ENCODE measurements at regions not wholly inside any gene's neighbourhood (a gene's known extent, or its start where the extent isn't known, plus 50 kb on each side); places are given as distances from the start of the nearest gene placed in this dataset.
"Not testable (repeated sequence)": the region's sequence is repeated elsewhere in the genome, so short reads cannot be mapped to it uniquely, and the experiment has no call there.

DNA sequence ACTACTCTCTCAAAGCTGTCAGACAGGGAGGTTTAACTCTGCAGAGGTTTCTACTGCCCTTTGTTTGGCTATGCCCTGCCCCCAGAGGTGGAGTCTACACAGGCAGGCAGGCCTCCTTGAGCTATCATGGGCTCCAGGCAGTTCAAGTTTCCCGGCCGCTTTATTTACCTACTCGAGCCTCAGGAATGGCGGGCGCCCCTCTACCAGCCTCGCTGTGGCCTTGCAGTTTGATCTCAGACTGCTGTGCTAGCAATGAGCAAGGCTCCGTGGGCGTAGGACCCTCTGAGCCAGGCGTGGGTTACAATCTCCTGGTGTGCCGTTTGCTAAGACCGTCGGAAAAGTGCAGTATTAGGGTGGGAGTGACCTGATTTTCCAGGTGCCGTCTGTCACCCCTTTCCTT, 124.3 kb downstream of the PTCHD1 start:
- not testable (repeated sequence) for DNase-seq (ENCODE audit: low spot score)

DNA sequence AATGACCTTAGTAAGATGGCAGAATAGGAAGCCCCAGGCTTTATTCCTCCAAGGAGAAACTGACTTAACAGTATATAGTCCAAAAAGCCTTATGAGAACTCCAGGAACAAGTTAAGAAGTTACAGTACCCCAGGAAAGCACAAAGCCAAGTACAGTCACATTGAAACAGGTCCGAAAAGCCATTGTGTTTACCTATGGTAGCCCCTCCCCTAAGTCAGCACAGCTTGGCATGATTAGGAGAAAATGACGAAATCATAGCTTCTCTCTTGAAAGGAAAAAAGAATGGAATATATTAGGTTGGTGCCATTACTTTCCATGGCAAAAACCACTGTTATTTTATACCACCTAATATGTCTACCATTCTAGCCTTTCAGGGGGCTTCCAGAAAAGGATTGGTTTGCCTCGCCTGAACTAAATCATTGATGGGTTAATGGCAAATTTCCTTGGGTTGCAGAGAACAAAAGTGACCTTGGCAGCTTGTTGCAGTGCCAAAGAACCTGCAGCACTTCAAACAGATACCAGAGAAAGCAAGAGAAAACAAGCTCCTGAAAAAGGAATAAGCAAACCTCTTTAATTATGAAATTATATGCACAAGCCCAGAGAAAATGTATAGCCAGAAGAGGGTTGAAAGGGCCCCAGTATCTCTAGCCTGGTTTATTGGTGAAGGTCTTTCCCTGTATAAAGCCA, 130.6 kb downstream of the PTCHD1 start:
- DNase-seq (ENCODE audit: low spot score): no peak

DNA sequence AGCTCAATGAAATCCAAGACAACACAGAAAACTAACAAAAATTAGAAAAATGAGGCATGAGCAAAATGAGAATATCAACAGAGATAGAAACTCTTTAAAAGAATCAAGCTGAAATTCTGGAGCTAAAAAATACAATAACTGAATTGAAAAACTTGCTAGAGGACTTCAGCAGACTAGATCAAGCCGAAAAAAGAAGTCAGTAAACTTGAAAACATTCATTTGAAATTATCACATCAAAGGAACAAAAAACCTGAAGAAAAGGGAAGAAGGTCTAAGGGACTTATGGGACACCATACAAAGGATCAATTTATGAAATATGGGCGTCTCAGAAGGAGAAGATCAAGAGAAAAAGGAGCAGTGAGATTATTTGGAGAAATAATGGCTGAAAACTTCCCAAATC, 131.3 kb downstream of the PTCHD1 start:
- DNase-seq (ENCODE audit: low spot score): no peak

DNA sequence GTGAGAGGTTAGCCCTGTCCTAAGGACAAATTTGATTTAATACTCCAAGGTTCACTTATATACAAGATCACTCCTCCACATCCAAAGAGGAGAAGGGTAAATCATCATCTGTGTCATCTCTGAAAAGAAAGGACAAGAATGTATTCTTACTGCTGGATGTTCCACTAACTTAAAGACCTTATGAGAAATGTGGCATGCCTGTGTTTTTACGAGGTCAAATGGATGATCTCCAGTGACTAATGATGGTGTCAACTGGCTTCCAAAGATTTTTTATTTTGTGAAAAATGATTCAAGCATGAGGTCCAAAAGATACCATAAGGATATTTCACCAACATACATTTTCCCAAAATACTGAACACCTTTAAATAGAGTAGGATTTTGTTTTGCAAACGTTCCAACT, 143.4 kb downstream of the PTCHD1 start:
- DNase-seq (ENCODE audit: low spot score): no peak

DNA sequence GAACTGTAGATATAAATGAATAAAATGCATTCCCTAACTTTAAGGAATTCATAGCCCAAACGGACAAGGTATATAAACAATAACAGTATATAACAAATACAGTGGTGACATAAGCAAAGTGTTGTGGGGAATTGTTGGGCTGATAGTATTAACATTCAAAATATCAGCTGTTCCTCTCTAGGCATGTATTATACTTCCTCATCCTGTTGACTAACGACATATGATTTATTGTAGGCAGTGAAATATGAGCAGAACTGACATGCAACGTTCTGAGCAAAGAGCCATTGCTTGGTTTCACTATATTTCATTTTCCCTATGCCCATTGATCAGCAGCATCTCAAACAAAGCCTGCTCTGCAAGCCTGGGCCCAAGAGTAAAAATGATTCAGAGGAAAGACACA, 143.9 kb downstream of the PTCHD1 start:
- DNase-seq (ENCODE audit: low spot score): no peak

DNA sequence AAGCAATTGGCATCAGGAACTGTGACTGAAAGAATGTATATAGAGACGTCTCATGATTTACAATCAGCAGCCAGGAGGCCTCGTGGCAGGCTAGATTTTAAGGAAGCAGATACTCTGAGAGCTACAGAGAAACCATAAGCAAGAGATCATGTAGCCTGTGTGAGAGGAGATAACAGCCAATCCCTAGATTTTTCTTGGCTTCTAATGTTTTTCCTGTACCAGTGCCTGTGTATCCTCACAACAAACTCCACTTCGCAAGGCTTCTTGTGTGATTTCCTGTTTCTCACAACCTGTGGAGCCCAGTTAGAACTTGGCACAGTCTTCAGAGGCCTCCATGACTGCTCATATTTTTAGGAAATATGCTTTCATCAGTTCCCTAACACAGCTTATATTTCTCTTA, 147.9 kb downstream of the PTCHD1 start:
- DNase-seq (ENCODE audit: low spot score): no peak

DNA sequence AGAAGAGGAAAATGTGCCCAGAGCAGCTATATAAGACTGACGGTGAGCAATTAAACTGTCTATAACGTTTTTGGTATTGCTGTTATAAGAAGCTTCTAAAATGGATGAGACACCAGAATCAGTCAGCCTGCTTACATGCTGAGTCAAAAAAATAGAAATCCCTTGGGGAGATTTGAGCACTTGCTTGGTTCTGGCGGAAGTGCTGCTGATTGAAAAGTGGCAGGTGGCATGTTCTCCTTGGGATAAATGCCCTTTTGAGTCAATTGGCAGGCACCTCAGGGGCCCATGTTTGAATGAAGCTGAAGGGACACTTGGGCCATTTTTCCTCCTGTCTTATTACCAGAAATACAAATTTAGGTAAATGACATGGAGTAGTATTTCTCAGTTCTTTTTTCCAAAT, 148.7 kb downstream of the PTCHD1 start:
- no peak for DNase-seq (ENCODE audit: low spot score)

DNA sequence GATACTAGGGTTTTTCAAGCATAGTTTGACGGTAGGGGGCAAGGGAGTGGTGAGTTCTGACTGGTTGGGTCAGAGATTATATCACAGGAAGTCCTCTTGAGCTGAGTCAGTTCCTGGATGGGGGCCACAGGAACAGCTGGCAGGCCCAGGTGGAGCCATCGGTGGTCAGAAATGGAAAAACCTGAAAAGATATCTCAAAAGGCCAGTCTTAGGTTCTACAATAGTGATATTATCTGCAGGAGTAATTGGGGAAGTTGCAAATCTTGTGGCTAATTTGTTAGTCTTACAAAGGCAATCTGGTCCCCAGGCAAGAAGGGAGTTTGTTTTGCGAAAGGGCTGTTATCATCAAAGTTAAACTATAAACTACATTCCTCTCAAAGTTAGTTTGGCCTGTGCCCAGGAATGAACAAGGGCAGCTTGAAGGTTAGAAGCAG, 159.3 kb downstream of the PTCHD1 start:
- no peak for DNase-seq (ENCODE audit: low spot score)

DNA sequence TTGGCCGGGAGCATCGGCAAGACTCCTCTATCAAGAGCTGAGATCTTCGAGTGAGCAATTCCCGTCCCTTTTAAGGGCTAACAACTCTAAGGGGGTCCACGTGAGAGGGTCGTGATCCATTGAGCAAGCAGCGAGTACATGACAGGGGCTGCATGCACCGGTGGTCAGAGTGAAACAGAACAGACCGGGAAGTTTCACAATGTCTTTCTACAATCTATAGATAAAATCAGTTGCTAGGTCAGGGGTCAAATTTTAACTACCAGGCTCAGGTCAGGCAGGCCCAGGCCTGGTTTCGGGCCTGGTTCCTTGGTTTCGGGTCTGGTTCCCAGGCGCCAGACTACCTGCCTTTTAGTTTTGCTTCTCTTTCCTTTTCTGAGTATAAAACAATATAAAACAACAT, 160.1 kb downstream of the PTCHD1 start:
- DNase-seq (ENCODE audit: low spot score): no peak

DNA sequence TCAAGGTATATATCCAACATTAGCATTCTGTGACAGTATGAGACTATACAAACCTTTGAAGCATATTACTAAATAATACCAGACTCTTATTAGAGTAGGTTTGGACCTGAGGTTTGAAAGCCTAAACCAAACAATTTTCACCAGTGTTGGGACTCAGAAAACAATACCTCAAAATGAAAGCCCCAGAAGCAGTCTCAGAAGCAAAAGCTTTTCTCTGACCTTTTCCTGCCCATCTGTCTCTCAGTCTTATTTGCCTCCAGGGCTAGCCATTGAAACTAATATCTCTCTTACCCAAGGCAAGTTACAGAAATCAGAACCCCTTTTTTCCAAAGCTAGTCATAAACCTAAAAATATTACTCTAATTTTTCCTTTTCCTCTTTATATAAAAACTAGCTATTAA, 163.3 kb downstream of the PTCHD1 start:
- no peak for DNase-seq (ENCODE audit: low spot score)

DNA sequence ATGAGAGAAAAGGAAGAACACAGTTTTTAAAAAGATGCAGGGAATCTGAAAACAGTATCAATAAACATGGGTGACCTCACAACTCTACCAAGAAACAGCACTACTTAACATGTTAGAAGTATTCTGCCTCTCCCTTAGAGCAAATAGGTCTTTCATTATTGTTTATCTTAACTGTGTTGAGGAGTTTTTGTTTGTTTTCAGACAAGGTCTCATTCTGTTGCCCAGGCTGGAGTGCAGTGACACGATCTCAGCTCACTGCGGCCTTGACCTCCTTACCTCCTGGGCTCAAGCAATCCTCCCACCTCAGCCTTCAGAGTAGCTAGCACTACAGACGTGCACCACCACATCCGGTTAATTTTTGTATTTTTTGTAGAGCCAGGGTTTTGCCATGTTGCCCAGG, 165.3 kb upstream of the PRDX4 start:
- no peak for DNase-seq (ENCODE audit: low spot score)

DNA sequence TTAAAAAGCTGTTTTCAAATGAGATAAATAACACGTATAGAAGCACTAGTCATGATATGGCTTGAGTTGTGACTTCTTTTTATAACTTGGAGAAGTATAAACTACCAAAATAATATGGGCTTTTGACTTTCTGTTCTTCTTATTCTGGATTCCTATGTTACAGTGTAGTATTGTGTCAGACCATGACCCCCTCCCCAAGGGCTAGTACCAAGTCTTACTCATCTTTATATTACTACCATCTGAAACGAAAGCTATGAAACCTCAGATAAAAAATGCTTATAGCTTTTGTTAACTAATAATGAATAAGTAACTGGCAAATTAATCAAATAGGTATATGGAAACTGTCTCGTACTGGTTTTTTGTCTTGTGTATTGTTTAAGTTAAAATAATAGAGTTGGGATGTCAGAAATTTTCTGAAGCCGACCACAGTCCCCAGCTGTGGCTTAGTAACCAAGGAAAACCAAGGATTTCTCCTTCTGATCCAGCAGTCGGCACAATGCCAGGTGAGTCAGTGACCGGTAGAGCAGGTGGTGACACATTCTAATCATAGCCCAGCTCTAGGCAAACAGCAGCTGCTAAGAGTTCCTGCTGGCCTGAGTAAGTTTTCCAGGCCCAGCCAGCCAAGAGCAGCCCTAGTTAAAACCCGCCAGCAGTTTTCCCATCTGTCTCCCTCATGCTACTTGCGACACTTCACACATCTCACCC, 163.3 kb upstream of the PRDX4 start:
- DNase-seq (ENCODE audit: low spot score): no peak

DNA sequence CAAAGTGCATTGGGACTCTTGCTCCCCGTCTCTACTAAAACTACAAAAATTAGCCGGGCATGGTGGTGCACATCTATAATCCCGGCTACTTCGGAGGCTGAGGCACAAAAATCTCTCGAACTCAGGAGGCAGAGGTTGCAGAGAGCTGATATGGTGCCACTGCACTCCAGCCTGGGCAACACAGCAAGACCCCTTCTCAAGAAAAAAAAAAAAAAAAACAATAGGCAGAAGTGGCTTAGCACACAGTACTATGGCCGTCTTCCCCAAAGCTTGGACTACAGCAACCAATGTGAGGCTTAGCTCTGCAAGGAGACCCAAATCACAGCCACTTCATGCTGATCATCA, 162.8 kb upstream of the PRDX4 start:
- no peak for DNase-seq (ENCODE audit: low spot score)

DNA sequence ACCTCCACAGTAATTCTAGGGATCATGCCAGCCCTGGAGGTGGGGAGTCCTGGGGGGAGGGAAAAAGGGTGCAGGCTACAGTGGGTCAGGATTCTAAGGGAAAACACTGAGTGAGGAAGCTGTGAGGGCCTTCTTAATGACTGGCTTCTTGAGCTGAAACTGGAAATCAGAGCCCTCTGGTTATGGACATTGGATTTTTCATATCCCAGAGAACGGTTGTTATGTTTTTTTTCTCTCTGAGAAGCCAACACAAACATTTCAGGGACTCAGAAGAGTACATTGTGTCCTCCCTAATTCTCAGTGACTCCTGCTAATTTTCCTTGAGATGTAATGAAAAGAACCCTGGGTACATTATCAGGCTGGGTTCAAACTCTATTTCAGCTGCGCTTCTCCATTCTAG, 162.4 kb upstream of the PRDX4 start:
- no peak for DNase-seq (ENCODE audit: low spot score)

DNA sequence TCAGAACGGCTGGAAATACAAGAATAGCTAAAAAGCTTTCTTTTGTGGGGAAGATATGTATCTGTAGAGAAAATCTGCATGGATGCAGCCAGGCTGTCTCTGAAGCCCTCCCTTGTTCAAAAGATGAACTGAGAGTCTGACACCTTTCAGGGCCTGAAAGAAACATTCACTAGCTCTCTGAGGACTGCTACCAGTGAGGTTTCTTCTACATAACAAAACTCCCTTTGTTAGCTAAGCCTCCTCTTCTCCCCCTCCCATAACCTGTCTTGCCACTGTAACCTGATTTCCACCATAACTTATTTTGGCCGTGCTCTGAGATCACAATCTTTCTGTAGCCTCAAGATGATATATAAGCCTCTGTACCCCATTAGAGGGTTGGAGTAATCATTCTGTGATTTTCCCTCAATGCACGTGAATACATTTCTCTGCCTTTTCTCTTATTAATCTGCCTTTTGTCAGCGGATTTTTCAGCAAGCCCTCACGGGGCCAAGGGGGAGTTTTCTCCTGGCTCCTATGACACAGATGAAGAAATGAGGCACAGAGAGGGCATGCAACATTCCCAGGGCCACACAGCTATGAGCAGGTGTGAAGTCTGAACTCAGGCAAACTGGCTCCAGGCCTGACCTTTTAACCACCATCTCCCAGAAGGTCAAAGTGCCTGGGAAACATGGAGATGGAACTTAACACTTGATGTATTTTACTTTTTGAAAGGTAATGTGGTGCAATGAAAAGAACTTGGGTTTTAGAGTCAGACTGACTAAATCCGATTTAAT, 161.6 kb upstream of the PRDX4 start:
- no peak for DNase-seq (ENCODE audit: low spot score)

DNA sequence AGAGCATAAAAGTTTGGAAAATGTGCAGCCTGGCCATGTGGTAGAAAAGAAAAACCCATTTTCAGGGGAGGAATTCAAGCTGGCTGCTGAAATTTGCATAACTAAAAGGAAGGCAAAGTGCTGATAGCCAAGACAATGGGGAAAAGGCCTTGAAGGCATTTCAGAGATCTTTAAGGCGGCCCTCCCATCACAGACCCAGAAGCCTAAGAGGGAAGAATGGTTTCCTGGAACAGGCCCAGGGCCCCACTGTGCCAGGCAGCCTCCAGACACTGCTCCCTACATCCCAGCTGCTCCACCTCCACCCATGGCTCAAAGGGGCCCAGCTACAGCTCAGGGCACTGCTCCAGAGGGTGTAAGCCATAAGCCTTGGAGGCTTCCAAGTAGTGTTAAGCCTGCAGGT, 158.0 kb upstream of the PRDX4 start:
- DNase-seq (ENCODE audit: low spot score): no peak

DNA sequence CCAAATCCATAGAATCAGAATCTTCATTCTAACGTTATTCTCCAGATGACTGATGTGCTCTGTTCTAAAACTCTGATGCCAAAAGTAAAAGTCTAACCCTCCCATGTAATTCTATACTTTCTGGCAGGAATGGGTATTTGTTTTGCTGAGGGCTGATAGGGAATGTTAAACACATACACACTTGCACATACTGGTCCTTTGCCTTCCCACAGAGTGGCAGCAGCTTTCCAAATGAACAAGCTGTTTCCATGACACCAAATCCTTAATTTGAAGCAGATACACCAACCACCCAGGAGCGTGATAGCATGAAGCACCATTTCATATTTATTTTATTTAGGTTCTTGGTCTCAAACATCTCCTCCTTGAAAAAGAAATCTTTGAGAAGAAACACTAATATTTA, 155.5 kb upstream of the PRDX4 start:
- DNase-seq (ENCODE audit: low spot score): no peak

DNA sequence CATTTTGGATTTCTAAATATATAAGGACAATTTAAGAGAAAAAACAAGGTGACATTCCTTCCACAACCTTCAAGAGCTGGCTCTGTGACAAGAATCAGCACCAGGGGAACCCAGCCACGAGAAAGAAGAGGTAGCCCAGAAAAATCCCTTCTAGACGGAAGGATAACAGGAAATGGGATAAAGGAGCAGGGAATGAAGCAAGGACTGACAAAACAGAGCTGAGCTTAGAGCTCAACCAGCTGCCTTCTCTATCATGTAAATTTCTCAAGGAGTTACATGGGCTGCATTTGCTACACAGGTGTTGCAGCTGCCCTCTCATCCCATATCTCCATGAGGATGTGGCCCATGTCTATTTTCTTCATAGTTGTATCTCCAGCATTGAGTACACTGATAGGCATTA, 154.2 kb upstream of the PRDX4 start:
- DNase-seq (ENCODE audit: low spot score): no peak

DNA sequence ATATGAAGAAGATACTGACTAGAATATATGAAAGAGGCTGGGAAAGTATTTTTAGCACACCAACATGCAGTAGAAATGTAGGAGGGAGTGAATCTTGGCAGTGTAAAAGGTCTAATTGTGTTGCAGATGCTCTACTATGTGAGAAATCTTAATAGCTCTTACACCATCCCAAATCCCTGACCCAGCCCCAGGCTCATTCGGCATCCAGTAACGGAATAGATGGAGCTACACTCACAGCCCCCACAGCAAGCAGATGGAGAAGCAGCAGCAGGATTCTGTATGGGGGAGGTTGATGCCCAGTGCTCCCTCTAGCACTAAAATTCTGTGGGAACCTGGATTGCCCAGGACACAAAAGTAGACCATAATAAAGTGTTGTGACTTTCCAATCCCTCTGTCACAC, 153.2 kb upstream of the PRDX4 start:
- no peak for DNase-seq (ENCODE audit: low spot score)

DNA sequence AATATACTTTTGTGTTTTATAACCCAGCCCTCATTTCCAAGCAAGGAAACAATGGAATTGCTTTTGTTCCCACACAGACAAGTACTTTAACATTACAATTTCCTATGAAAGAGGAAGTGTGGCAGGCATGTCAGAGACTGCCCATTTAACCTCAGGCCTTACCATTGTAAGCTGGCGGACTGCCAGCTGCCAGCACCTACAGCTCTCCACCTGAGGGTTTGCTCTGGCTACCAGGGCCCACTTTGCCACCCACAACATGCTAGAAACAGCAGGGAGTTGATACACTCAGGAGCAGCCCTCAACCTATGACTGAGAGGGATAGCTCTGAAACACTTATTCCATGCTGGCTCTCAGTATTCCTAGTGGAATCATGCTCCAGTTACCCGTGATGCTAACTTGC, 152.3 kb upstream of the PRDX4 start:
- DNase-seq (ENCODE audit: low spot score): no peak

DNA sequence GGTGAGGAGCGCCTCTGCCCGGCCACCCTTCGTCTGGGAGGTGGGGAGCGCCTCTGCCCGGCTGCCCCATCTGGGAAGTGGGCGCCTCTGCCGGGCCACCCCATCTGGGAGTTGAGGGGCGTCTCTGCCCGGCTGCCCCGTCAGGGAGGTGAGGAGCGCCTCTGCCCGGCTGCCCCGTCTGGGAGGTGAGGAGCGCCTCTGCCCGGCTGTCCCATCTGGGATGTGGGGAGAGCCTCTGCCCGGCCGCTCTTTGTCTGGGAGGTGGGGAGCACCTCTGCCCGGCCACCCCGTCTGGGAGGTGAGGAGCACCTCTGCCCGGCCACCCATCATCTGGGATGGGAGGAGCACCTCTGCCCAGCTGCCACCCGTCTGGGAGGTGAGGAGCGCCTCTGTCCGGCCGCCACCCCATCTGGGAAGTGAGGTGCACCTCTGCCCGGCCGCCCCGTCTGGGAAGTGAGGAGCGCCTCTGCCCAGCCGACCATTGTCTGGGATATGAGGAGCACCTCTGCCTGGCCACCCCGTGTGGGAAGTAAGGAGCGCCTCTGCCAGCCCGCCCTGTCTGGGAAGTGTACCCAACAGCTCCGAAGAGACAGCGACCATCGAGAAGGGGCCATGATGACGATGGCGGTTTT, 144.2 kb upstream of the PRDX4 start:
- not testable (repeated sequence) for DNase-seq (ENCODE audit: low spot score)

DNA sequence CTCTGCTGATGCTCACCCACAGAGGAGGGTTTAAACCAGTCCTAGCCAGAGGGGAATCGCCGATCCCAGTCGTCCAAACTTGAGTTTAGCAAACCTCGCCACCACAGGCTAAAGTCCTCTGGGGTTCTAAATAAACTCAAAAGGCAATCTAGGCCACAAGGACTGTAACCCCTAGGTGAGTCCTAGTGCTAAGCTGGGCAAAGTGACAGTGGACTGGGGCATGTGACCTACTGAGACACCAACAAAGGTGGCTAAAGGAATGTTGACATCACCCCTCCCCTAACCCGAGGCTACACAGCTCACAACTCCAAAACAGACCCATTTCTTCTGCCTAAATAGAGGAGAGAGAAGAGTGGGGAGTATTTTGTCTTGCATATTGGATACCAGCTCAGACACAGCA, 142.8 kb upstream of the PRDX4 start:
- no peak for DNase-seq (ENCODE audit: low spot score)

DNA sequence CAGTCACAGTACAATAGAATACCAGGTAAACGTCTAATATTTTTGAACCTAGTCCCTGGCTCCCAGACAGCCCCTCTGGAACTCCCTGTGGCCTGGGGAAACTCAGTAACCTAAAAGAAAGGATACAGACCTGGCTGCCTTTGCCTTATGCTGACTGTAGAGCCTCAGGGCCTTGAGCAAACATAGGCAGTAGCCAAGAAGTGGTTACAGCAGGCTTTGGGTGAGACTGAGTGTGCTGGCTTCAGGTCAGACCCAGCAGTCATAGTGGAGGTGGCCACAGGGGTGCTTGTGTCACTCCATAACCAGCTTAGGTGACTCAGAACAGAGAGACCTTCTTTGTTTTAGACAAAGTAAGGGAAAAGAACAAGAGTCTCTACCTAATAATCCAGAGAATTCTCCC, 141.8 kb upstream of the PRDX4 start:
- DNase-seq (ENCODE audit: low spot score): no peak
